NCI-H2029 (cell line): ENCODE measurements at regions not wholly inside any gene's neighbourhood (a gene's known extent, or its start where the extent isn't known, plus 50 kb on each side); places are given as distances from the start of the nearest gene placed in this dataset.
"Not testable (repeated sequence)": the region's sequence is repeated elsewhere in the genome, so short reads cannot be mapped to it uniquely, and the experiment has no call there.

Source experiments
- DNase-seq: peaks from one replicate; lab custom pipeline; 2025; lab: John Stamatoyannopoulos, UW

DNA sequence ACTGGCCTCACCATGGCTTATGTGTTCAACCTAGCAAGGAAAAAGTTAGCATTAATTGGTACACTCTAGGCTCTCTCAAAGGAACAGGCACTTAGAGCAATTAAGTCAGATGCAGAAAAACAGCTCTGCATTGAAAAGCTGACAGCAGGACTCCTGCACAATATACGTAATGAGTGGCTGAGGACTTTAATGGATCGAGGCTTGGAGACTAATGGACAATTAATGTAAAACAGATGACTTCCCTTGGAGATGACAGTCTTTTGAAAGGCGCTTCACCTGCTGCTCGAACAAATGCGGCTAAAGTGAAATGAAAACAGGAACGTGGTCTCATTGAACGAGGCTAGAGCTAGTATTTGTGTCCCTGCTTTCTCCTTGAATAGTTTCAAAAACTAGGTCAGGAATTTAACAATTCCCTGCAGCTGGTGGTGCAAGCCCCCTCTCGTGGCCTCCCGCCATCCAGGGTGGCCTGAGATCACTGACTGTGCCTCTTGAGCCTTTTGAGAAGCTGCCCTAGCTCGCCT lies 137.1 kb downstream of the ELOVL4 start:
- DNase-seq: no peak

DNA sequence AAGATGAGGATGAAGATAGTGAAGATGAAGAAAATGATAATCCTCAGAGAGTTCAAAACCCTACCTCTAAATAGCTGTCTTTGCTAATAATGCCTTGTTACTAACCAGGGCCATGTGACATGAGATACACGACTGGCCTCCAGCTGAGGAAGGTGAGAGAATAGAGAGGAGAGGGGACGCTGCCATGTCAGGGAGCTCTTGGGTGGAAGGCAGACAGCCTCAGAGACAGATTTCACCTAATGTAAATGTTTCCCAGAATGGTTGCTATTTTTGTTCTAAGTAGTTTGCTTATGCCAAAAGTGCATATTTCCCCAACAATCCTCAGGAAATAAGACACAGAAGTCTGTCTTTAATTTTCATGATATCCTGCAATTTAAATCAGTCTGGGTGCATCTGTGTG lies 138.4 kb downstream of the ELOVL4 start:
- DNase-seq: no peak

DNA sequence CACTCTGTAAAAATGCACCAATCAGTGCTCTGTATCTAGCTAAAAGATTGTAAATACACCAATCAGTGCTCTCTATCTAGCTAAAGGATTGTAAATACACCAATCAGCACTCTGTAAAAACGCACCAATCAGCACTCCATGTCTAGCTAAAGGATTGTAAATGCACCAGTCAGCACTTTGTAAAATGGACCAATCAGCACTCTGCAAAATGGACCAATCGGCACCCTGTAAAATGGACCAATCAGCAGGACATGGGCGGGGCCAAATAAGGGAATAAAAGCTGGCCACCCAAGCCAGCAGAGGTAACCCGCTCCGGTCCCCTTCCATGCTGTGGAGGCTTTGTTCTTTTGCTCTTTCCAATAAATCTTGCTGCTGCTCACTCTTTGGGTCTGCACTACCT lies 140.7 kb downstream of the ELOVL4 start:
- not testable (repeated sequence) for DNase-seq

DNA sequence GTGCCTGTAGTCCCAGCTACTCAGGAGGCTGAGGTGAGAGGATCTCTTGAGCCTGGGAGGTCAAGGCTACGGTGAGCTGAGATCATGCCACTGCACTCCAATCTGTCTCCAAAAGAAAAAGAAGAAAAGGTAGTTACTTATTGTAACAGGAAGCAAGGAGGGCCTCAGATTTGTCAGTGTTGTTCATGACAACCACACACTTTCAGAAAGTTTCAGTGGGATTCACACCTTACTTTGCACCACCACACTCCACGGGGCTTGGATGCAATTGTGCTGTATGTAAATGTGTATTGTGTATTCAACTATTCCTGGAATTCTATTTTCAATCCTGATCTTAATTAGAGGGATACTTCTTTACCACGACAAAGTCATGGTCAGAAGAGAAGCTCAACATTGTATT lies 142.6 kb downstream of the ELOVL4 start:
- DNase-seq: no peak

DNA sequence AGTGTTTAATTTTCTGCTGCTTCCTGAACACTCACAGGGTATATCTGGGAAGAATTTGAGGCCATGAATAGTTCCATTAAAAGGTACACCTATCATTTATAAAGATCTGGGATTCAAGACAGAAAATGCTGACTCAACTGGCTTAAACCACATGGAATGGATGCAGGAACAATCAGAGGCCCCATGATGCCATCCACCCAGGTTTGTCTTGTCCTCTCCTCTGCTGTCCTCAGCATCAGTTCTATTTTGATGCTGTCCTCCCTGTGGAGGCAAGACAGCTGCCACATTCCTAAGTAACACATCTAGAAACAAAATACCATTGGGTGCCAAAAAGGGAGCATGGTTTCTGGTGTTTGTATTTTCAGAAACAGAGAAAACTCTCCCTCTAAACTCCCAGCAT lies 143.4 kb downstream of the ELOVL4 start:
- no peak for DNase-seq

DNA sequence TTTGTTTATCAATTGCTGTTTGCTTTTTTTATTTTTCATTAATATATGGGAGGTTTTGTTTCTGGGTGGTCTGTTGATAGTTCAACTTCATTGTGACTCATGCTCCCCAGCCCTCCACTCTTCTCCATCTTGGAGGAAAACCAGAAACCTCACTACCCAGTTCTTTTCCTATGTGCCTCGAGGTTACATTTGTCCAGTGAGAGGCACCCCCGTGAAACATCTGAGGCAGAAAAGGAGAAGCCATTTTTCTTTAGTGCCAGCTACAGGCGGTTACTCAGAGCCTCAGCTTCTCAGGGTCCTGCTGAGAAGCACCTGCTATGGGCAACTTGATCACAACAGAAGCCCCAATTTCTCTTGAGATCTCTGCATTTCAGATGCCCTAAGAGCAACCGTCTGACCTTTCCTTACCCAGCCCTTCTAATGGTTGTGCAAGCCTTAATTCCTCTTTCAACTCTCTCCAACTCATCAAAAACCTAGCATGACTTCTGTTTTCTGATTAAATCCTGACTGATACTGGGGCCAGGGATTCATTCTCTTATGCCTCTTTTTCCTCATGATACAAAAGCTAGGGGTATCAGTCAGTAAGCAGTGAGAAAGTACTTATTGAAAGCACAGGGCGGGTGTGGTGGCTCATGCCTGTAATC lies 144.6 kb downstream of the ELOVL4 start:
- DNase-seq: no peak

DNA sequence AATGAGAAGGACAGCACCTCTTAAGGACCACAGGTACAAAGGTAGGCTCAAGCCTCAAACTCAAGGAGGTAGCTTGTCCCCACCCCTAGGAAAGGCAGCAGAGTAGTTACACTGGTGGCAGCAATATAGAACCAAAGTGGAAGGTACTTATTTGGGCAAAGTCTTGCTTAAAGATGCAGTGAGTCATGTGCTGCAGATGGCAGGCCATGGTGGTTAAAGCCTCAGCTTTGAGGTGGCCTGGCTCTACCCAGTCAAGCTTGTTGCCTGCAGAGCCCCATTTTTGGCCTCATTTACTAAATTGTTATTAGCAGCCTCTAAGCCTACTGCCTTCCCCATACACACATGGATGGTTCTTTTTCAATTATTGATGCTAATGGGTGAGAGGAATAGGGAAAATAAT lies 146.0 kb downstream of the ELOVL4 start:
- no peak for DNase-seq

DNA sequence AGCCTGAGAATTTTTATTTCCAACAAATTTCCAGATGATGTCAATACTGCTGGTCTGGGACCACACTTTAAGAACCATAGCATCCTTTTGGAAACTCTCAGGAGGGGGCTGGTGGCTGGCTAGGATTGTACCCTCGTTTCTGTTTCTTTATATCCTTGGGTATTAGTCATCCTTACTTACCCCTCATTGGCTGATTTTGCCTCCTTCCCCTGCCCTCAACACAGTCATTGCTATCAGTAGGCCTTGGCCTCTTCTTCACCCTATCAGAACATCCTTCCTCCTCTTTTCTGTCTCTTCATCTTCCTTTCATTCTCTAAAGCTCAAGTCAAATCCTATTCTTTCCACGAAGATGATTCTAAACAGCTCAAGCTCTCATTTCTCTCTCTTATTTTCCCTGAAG lies 148.5 kb downstream of the ELOVL4 start:
- DNase-seq: no peak

DNA sequence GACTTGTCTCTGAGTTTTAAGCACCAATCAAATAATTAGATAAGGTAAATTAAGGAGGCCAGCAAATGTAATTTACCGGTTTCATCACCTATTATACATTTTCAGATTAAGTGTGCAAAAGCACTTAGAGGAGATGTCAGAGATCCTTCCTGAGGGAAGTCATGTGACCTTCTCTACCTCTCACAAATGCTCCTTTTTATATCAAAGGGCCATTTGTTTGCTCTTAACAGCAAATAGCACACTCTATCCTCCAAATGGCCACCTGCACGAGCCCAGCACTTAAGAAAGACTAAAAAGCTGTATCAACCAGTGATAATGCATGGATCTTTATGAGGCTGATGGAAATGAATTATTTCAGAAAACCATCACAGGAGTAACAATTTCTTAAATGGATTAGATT lies 149.4 kb downstream of the ELOVL4 start:
- DNase-seq: peak; percentile 35

DNA sequence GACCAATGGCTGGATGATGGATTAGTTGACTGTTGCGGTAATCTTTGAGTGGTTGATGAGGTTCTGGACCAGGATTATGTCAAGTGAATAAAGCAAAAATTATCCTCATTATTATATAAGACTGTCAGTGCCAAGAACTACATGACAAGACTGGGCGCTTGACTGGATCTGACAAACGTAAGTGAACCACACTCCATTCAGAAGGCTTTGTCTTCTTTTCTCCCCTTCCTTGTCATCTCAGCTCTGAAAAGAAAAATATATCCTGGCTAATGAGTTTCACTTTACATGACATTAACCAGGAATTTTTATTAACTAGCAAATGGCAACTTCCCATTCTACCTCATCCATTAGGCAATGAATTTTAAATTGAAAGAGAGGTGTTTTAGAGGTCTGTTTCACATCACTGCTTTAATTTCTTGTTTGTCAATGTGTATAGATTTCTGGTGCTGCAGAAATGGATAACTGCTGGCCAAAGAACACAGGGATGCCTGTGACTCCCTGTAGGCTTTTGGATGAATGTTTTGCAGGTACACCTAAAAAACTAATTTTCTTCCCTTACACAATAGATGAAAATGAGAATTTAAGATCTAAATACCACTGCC lies 150.1 kb downstream of the ELOVL4 start:
- DNase-seq: no peak

DNA sequence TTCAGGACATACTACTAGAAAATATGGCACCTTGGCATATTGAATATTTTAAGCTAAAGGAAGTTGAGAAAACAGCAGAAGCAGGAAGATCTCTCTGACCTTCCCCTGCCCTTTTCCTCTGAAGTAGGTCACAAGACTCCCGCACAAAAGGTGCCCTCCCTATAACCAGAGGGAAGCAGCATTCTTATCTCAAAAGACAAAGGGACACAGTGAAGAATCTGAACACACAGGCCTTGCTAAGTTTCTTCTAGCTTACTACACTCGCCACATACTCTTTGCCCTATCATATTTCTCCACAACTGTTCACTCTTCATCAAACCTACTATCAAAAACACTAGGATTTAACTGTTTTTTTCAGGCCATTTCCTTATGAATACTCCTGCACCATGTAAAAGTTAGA lies 151.2 kb downstream of the ELOVL4 start:
- DNase-seq: no peak

DNA sequence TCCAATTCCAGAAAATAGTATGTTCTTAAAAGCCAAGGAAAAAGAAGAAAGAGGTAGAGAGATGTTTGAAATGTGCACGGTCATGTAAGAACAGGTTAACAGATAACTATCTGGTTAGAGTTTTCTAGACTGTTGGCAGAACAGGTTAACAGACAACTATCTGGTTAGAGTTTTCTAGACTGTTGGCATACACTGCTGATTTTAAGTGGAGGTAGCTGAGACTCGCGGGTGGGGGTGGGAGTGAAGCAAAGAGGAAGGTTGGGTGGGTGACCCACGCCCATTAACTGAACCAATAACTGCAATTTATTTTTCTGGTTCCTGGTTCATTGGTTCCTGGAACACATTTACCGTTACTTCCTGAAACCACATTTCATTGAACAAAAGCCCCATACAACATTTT lies 157.5 kb downstream of the ELOVL4 start:
- no peak for DNase-seq

DNA sequence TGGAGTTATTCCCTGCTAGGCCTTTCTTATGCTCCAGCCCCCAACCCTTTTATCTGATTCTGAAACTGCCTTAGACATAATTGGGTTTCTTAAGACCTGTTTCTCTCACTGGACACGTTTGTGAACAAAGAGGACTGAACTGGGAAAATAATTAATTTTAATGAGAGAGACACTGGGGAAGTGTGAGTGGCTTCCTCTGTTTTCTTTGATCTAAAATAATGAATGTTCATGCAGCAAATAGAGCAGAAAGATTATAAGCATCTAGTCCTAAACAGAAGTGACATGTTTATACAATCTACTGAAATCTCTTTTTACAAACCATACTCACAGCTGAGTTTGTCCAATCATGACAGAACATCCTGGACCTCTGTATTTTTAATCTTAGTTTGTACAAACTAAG lies 157.6 kb downstream of the SH3BGRL2 start:
- no peak for DNase-seq

DNA sequence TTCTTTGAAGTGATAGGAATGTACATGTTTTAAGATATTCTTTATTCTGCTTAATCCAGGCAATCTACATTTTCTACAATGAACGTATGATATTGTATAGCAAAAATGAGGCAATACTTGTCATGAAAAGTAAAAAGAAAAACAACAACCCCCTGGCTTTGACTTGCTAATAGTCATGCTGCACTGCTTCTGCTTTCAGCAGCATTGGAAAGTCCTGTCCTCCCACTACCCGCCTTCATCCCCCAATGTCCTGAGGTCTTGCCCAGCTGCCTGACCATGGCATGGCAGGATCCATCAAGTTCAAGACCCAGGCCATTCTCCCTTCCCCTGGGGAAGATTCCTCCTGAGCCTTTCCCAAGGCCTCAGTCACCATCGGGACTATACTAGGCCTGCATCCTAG lies 156.5 kb downstream of the SH3BGRL2 start:
- no peak for DNase-seq

DNA sequence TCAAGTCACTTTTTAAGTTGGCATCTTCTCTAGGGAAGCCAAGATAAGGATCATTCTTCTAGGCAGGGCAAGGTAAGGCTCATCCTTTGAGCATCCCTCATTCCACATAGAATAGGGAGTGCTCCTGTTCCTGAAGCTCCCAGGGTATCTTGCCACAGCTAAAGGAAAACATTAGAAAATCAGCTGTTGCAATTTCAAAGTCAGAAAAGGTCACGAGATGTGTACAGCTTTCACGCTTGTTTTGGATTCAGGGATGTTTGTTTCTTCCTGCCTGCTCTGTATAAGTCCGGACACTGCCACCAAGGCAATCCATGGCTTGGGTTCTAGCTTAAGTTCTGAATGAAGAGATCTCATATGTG lies 153.2 kb downstream of the SH3BGRL2 start:
- no peak for DNase-seq

DNA sequence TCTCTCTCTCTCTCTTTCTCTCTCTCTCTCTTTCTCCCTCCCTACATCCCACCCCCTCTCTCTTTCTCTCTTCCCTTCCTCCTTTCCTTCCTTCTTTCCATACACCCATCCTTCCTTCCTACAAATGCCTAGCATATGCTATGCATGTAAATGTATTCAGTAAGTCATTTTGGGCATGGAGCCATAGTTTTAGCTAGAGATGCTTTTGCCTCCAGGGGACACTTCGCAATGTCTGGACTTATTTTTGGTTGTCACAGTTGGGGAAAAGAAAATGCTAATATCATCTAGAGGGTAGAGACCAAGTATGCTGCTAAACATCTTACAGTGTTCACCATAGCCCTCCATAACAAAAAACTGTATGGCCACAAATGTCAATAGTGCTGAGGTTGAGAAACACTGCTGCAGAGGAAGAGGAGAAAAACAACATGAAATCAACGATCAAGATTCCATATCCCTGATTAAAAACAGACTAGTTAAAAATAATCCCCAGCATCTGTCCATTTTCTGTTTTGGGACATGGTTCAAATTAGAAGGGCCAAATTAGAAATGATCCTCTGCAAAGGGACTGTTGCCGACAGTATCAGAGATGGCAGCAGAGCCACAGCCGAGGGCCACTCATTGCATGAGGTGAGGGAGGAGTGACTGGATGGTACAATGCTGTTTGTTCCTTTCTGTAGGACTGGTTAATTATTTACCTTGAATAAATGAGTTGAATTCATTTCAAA lies 152.7 kb downstream of the SH3BGRL2 start:
- DNase-seq: no peak

DNA sequence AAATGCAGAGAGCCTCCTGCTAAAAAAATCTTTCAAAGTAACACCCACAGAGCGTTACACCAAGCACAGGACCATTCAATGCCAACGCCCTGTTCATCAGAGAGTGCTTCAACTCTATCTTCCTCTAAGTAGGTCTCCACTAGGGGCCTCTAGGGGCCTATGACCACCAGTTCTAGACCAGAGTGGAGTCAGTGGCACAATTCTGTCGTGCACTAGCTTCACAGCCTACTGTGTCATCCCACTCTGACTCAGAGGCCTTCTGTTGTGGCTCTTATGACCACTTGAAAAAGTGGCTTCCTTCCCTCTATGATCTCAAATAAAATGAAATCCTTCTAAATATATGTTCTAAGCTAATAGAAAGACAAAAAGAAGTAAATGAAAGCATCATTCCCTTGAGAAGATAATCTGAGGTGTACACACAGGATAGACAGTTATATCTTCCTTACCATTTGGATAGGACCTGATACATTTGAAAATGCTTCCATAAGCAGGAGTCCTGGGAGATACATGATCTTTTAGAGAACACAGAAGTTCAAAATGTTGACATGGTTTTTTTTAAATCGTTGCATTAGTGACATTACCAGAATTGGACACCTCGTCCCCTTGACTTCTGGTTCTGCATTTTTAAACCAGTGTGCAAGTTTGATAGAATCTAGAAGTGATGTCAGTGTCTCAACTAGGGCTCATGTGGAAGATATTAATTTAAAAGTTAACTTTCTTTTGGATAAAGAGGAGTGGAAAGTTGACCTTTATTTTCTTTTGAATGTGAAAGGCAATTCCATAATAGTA lies 151.9 kb downstream of the SH3BGRL2 start:
- DNase-seq: no peak

DNA sequence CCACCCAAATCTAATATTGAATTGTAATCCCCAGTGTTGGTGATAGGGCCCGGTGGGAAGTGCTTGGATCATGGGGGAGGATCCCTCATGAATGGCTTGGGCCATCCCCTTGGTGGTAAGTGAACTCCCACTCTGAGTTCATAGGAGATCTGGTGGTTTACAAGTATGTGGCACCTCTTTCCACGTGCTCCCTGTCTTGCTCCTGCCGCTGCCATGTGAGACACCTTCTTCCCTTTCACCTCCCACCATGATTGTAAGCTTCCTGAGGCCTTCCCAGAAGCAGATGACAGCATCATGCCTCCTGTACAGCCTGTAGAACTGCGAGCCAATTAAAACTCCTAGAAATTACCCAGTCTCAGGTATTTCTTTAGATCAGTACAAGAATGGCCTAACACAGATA lies 150.8 kb downstream of the SH3BGRL2 start:
- no peak for DNase-seq

DNA sequence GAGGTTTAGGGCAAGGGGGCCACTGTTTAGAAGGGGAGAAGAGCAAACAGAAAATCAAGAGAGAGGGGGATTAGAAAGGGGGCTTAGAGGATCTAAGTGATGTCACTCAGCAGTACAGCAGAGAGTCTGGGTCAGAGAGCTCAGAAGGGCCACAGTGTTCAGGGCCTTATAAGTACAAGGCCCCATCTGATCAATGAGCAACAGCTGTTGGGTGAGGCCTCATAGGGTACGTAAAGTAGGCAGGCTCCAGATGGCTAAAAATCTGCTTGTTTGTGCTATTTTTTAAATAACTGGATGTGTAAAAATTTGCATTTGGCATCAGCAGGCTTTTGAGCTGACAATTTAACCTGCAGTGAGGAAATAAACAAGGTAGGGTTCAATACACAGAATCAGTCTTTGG lies 149.8 kb downstream of the SH3BGRL2 start:
- no peak for DNase-seq

DNA sequence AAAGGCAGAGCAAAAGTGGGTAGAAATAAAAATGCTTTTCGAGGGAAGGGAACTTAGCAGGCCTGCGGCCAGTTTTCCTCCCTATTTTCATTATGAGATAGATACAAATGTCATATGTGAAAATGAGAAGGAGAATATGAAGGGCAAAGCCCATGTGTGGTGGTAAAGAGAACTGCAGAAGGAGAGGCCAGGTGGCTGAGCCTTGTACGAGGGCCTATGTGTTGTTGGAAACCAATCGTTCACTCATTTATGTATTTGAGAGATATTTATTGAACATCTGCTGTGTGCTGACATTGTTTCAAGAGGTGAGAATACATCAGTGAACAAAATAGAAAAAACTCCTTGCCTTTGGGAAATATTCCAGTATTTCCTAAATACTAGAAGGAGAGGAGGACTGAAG lies 147.7 kb downstream of the SH3BGRL2 start:
- no peak for DNase-seq

DNA sequence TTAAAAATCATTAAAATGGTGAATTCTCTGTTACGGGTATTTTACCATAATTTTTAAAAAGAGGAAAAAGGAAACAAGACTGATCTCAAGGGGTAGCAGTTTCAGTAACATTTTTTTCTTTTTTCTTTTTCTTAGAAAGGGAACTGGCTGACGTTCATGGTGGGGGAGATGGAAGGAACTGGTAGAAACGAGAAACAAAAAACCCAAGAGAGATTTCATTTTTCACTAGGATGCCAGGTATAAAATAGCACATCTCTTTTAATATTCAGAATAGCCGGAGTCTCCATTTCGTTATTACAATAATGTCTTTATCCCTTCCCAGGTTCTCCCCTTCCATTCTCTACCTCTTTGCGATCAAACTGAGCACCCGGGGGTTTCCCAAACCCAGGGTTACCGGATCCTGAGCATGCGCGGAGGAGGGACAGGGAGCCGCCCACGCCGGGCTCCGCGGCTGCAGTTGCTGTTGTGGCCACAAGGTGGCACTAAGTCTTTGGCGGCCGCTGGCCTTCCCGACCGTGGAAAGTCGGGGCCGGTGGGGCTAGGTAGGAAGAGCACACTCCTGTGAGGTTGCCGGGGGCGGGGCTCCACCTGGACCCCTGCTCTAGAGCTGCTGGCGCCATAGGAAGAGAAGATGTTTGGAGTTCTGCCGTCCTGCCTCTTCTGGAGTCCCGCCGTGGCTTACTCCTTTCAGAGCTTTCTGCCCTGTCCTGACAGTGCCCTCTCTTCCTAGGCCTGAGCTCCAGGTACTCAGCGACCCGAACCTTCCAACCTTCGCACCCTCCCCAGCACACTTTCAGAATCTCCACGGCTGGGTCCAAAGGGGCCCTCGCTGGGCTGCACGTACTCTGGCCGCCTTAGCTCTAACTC lies 146.8 kb downstream of the SH3BGRL2 start:
- DNase-seq: peak; percentile 54

DNA sequence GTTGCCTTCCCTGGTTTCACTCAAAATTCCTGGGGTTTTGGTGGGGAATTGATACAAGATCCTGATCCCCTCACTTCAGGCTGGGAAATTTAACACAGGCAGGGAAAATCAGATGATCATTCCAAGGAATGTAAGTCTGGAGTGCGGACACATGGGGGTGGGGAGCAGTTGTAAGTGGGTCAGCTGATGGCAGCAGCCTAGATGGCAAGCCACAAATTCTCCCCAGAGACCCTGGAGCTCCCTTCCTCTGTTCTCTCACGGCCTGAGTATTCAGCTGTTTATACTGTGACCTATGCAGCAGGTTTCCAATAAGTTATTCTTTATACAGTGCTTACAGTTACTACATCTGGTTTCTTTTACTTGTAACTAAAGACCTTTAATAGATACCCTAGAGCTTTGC lies 144.9 kb downstream of the SH3BGRL2 start:
- no peak for DNase-seq
